A549 (cell line): ENCODE measurements at regions not wholly inside any gene's neighbourhood (a gene's known extent, or its start where the extent isn't known, plus 50 kb on each side); places are given as distances from the start of the nearest gene placed in this dataset.

Source experiments
- CTCF ChIP-seq: fragments of >200 bp; sonication (Bioruptor Twin); formaldehyde crosslinking; IDR thresholded peaks from 3 replicates; pipeline ENCODE4 v1.5.1; 2016
- EHF ChIP-seq: fragments of 250-450 bp; sonication (Bioruptor Pico); IDR thresholded peaks from 2 replicates; pipeline ENCODE4 v1.5.0; 2020; ENCODE audit warnings: mild to moderate bottlenecking
- EHMT2 ChIP-seq: fragments of 200-600 bp; sonication (generic); IDR thresholded peaks from 2 replicates; pipeline ENCODE4 v1.6.1; 2016; ENCODE audit warnings: antibody characterized with exemption, low read depth, mild to moderate bottlenecking, moderate library complexity
- HOXA7 ChIP-seq: fragments of 250-450 bp; sonication (Bioruptor Pico); IDR thresholded peaks from 2 replicates; pipeline ENCODE4 v1.5.0; 2020; ENCODE audit warnings: mild to moderate bottlenecking, moderate library complexity
- JUN ChIP-seq, 2 experiments: fragments of >200 bp; sonication (Bioruptor Twin); formaldehyde crosslinking; IDR thresholded peaks; 2 replicates in 1 of 2; 3 replicates in 1 of 2; pipeline ENCODE4 v1.6.1; 2016 to 2017
- MAFK ChIP-seq: fragments of 450-650 bp; IDR thresholded peaks from 2 replicates; pipeline ENCODE4 v1.6.1; 2014; ENCODE audit not compliant: partially characterized antibody
- POLR2A ChIP-seq: IDR thresholded peaks from 2 replicates; pipeline ENCODE4 v1.6.1; 2012; ENCODE audit warnings: mild to moderate bottlenecking, low read length
- POLR2AphosphoS2 ChIP-seq: conservative IDR thresholded peaks from 2 replicates; pipeline ENCODE4 v1.6.1; 2012; ENCODE audit warnings: low read length, improper control_type of control experiment, inconsistent platforms
- REST ChIP-seq: fragments of 200-600 bp; sonication (generic); IDR thresholded peaks from 2 replicates; pipeline ENCODE4 v1.6.1; 2016; ENCODE audit warnings: antibody characterized with exemption, mild to moderate bottlenecking, moderate library complexity

GRCh38 chr11:135017296-135017695 is 605.3 kb upstream of the B3GAT1 start:
- TF ChIP-seq POLR2A (no peak), EHMT2 (no peak), CTCF (no peak), MAFK (no peak), JUN (IDR thresholded peaks at IDR 0.05) (no peak), POLR2AphosphoS2 (no peak), HOXA7 (CRISPR knock-in tag) (no peak), EHF (CRISPR knock-in tag) (no peak), REST (no peak)
